ENCODE measurements at regions not wholly inside any gene's neighbourhood (a gene's known extent, or its start where the extent isn't known, plus 50 kb on each side); places are given as distances from the start of the nearest gene placed in this dataset.

- Histone ChIP-seq H3K4me1 (no peaks in the 10 kb centered on the region), H3K36me3 (ENCODE audit: low read depth, missing control alignments) (no peaks in the 10 kb centered on the region), H3K4me3 (no peak overlapping the region), H3K27ac (no peak overlapping the region), H3K9me3 (no peaks in the 10 kb centered on the region), H3K27me3 (no peaks in the 10 kb centered on the region)
- intact Hi-C loops (cut with DNase I; ENCODE audit: low total_unique reads), result no loop called here
- WGBS, 2 donors, result 87 to 94% methylated on average over 3 of the region's 3 CpGs
- no peak for TF ChIP-seq CTCF (IDR thresholded peaks at IDR 0.05)
- no peak for TF ChIP-seq POLR2A (IDR thresholded peaks at IDR 0.05)
- DNase-seq, result no peak
These were observed 254.8 kb upstream of the FTMT start for GRCh38 chr5:121596882-121597281.

GRCh38 chr5:121608826-121609225 is 242.9 kb upstream of the FTMT start:
- no peak for DNase-seq
- TF ChIP-seq CTCF (IDR thresholded peaks at IDR 0.05) (no peak), POLR2A (IDR thresholded peaks at IDR 0.05) (no peak)
- WGBS, 2 donors, result 74 to 93% methylated on average over 2 of the region's 2 CpGs
- Histone ChIP-seq H3K4me1 (no peaks in the 10 kb centered on the region), H3K9me3 (no peaks in the 10 kb centered on the region), H3K4me3 (no peak overlapping the region), H3K27ac (no peak overlapping the region), H3K36me3 (ENCODE audit: low read depth, missing control alignments) (no peaks in the 10 kb centered on the region), H3K27me3 (no peaks in the 10 kb centered on the region)
- intact Hi-C loops (cut with DNase I; ENCODE audit: low total_unique reads), result no loop called here

DNA sequence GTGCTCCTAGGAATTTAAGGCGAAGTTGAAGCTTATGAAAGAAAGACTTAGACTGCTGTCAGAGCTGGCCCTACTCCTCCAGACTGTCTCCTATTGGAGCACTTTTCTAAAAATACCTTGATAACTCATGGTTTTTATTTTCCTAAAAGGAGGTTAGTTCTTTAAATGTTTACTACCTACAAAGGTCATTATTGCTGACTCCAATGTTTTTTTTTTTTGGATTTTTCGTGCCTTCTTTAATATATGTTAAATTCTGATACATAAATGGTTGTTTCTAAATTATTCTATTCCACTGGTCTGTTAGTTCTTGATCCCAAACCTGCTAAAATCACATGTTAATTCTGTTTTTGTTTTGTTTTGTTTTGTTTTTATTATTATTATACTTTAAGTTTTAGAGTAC is 227.6 kb upstream of the FTMT start:
- Histone ChIP-seq H3K27ac (no peak overlapping the region), H3K36me3 (ENCODE audit: low read depth, missing control alignments) (no peaks in the 10 kb centered on the region), H3K27me3 (no peaks in the 10 kb centered on the region), H3K4me1 (no peaks in the 10 kb centered on the region), H3K9me3 (no peaks in the 10 kb centered on the region), H3K4me3 (no peak overlapping the region)
- 92 to 95% methylated on average over 2 of the region's 2 CpGs for WGBS, 2 donors
- intact Hi-C loops (cut with DNase I; ENCODE audit: low total_unique reads), result no loop called here
- DNase-seq, result no peak
- TF ChIP-seq CTCF (IDR thresholded peaks at IDR 0.05), result no peak
- TF ChIP-seq POLR2A (IDR thresholded peaks at IDR 0.05), result no peak

DNA sequence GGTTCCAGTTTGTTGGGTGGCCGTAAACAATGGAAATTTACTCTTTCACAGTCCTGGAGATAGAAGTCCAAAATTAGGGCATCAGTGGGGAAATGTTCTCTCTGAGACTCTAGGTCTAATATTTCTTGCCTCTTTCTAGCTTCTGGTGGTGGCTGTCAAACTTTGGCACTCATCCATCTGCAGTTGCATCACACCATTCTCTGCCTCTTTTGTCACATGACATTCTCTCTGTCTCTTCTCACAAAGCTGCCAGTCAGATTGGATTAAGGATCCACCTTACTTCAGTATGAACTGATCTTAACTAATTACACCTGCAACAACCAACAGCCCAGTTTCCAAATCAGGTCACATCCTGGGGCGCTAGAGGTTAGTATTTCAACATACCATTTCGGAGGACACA is 222.9 kb upstream of the FTMT start:
- Histone ChIP-seq H3K27ac (no peak overlapping the region), H3K4me3 (no peak overlapping the region), H3K36me3 (ENCODE audit: low read depth, missing control alignments) (no peaks in the 10 kb centered on the region), H3K27me3 (no peaks in the 10 kb centered on the region), H3K9me3 (no peaks in the 10 kb centered on the region), H3K4me1 (no peaks in the 10 kb centered on the region)
- TF ChIP-seq POLR2A (IDR thresholded peaks at IDR 0.05) (no peak), CTCF (IDR thresholded peaks at IDR 0.05) (no peak)
- 75 to 80% methylated on average over 3 of the region's 3 CpGs for WGBS, 2 donors
- intact Hi-C loops (cut with DNase I; ENCODE audit: low total_unique reads), result no loop called here
- no peak for DNase-seq

- WGBS, 2 donors, result 15 to 31% methylated on average over 5 of the region's 5 CpGs
- H3K4me3 ChIP-seq, result no peak overlapping the region
- no peaks in the 10 kb centered on the region for H3K27me3 ChIP-seq
- H3K9me3 ChIP-seq, result no peaks in the 10 kb centered on the region
- no peaks in the 10 kb centered on the region for H3K36me3 ChIP-seq (ENCODE audit: low read depth, missing control alignments)
- TF ChIP-seq POLR2A (IDR thresholded peaks at IDR 0.05), result no peak
- TF ChIP-seq CTCF (IDR thresholded peaks at IDR 0.05), result no peak
- no peak overlapping the region for H3K27ac ChIP-seq
- intact Hi-C loops (cut with DNase I; ENCODE audit: low total_unique reads), result no loop called here
- H3K4me1 ChIP-seq, result no peaks in the 10 kb centered on the region
- DNase-seq, result no peak
These were observed 221.3 kb upstream of the FTMT start for GRCh38 chr5:121630402-121630801.

Measured in testis (tissue), 2 donors.